Type B pancreatic cell (in vitro differentiated cells): ENCODE measurements at regions not wholly inside any gene's neighbourhood (a gene's known extent, or its start where the extent isn't known, plus 50 kb on each side); places are given as distances from the start of the nearest gene placed in this dataset.

ENCODE experiments used
- DNase-seq: peaks from one replicate; pipeline ENCODE4 v3.0.0; 2021; ENCODE audit warnings: mixed read lengths; ENCODE audit not compliant: unreplicated experiment; ENCODE audit errors: extremely low spot score
- H3K27ac Mint-ChIP-seq: 2 replicates; pipeline ENCODE4 v1.8.0; 2021; ENCODE audit warnings: mild to moderate bottlenecking, mixed read lengths
- H3K27me3 Mint-ChIP-seq: 2 replicates; pipeline ENCODE4 v1.8.0; 2021; ENCODE audit warnings: mixed read lengths
- H3K36me3 Mint-ChIP-seq: 2 replicates; pipeline ENCODE4 v1.8.0; 2021; ENCODE audit warnings: mixed read lengths
- H3K4me1 Mint-ChIP-seq: one replicate; pipeline ENCODE4 v1.8.0; 2021; ENCODE audit warnings: mixed read lengths; ENCODE audit not compliant: unreplicated experiment
- H3K4me3 Mint-ChIP-seq: 2 replicates; pipeline ENCODE4 v1.8.0; 2021; ENCODE audit warnings: mild to moderate bottlenecking, mixed read lengths
- H3K9me3 Mint-ChIP-seq: 2 replicates; pipeline ENCODE4 v1.8.0; 2021; ENCODE audit warnings: mixed read lengths
- CTCF ChIP-seq: fragments of 200-600 bp; sonication (generic); conservative IDR thresholded peaks from 2 replicates; pipeline ENCODE4 v1.5.0; 2021; ENCODE audit warnings: antibody characterized with exemption, mild to moderate bottlenecking

GRCh38 chr5:31062902-31063580 lies 130.4 kb upstream of the CDH6 start:
- peaks cover 9% of the 10 kb centered on the region for H3K27me3 Mint-ChIP-seq
- DNase-seq = no peak
- no peak overlapping the region for H3K27ac Mint-ChIP-seq
- H3K9me3 Mint-ChIP-seq = no peaks in the 10 kb centered on the region
- no peak overlapping the region for H3K4me3 Mint-ChIP-seq
- no peak for TF ChIP-seq CTCF
- no peaks in the 10 kb centered on the region for H3K36me3 Mint-ChIP-seq
- H3K4me1 Mint-ChIP-seq = no peaks in the 10 kb centered on the region

GRCh38 chr5:31059889-31060288 lies 133.6 kb upstream of the CDH6 start:
- no peak for DNase-seq
- Mint-ChIP-seq H3K27ac (no peak overlapping the region), H3K36me3 (no peaks in the 10 kb centered on the region), H3K9me3 (peaks cover 4% of the 10 kb centered on the region), H3K4me3 (no peak overlapping the region), H3K27me3 (peaks cover 6% of the 10 kb centered on the region), H3K4me1 (no peaks in the 10 kb centered on the region)
- TF ChIP-seq CTCF = no peak

GRCh38 chr5:31054453-31054852 lies 139.0 kb upstream of the CDH6 start:
- no peak for DNase-seq
- Mint-ChIP-seq H3K4me1 (peaks cover 21% of the 10 kb centered on the region), H3K27ac (no peak overlapping the region), H3K4me3 (no peak overlapping the region), H3K9me3 (peaks cover 6% of the 10 kb centered on the region), H3K36me3 (no peaks in the 10 kb centered on the region), H3K27me3 (no peaks in the 10 kb centered on the region)
- no peak for TF ChIP-seq CTCF

GRCh38 chr5:31052937-31053658 lies 140.4 kb upstream of the CDH6 start:
- DNase-seq = no peak
- peaks cover 32% of the 10 kb centered on the region for H3K4me1 Mint-ChIP-seq
- no peaks in the 10 kb centered on the region for H3K36me3 Mint-ChIP-seq
- no peaks in the 10 kb centered on the region for H3K27me3 Mint-ChIP-seq
- TF ChIP-seq CTCF = no peak
- H3K4me3 Mint-ChIP-seq = no peak overlapping the region
- H3K27ac Mint-ChIP-seq = peak overlapping the region; percentile 17
- H3K9me3 Mint-ChIP-seq = peaks cover 8% of the 10 kb centered on the region

- Mint-ChIP-seq H3K4me1 (peaks cover 32% of the 10 kb centered on the region), H3K4me3 (no peak overlapping the region), H3K36me3 (no peaks in the 10 kb centered on the region), H3K27ac (no peak overlapping the region), H3K27me3 (no peaks in the 10 kb centered on the region), H3K9me3 (peaks cover 8% of the 10 kb centered on the region)
- TF ChIP-seq CTCF = no peak
- no peak for DNase-seq
Observed at GRCh38 chr5:31051316-31051715, 142.2 kb upstream of the CDH6 start.
